Hepatocyte (in vitro differentiated cells): ENCODE measurements at regions not wholly inside any gene's neighbourhood (a gene's known extent, or its start where the extent isn't known, plus 50 kb on each side); places are given as distances from the start of the nearest gene placed in this dataset.

Experiments
- CTCF ChIP-seq: fragments of 200-600 bp; sonication (generic); IDR thresholded peaks from 2 replicates; pipeline ENCODE4 v1.5.1; 2016; ENCODE audit warnings: antibody characterized with exemption, mild to moderate bottlenecking; ENCODE audit not compliant: poor library complexity
- EZH2 ChIP-seq: fragments of 200-600 bp; sonication (generic); IDR thresholded peaks from 2 replicates; pipeline ENCODE4 v1.6.1; 2016; ENCODE audit warnings: antibody characterized with exemption, mild to moderate bottlenecking, borderline replicate concordance
- EZH2phosphoT487 ChIP-seq: fragments of 200-600 bp; sonication (generic); IDR thresholded peaks from one replicate; pipeline ENCODE4 v1.6.1; 2018; ENCODE audit warnings: antibody characterized with exemption, mild to moderate bottlenecking, low read depth, moderate library complexity; ENCODE audit not compliant: unreplicated experiment, severe bottlenecking

GRCh38 chr6:74134327-74134726 lies 438.3 kb downstream of the CD109 start:
- TF ChIP-seq CTCF (no peak), EZH2 (no peak), EZH2phosphoT487 (no peak)
